Left cardiac atrium (tissue), 4 donors: ENCODE measurements at regions not wholly inside any gene's neighbourhood (a gene's known extent, or its start where the extent isn't known, plus 50 kb on each side); places are given as distances from the start of the nearest gene placed in this dataset.
A peak's percentile ranks its signal among the peaks of the same experiment; 100 is the strongest.

Experiments
- ATAC-seq, 2 donors: fragments of 200-7000 bp; cut with Tn5 transposase; one replicate each; pipeline ENCODE4 v1.9.1; 2020; ENCODE audit warnings: mild to moderate bottlenecking in 2 of 2, moderate library complexity in 2 of 2
- DNase-seq: peaks from one replicate; pipeline ENCODE4 v3.0.0-alpha.2; 2020
- intact Hi-C, 2 donors: fragments of 100-400 bp; cut with DNase I; formaldehyde crosslinking; loops; one replicate each; pipeline versions ENCODE4 v1.14.1 to v1.15.1; 2022 to 2023
- donor health status: DM: no; HTN: yes; CAD: no.
- donor health status: DM: no; HTN: yes; CAD: no; lungs with severe emphysema.
- donor health status: DM: yes; HTN: yes; CAD: no.
- donor health status: Dilated cardiomyopathy.

DNA sequence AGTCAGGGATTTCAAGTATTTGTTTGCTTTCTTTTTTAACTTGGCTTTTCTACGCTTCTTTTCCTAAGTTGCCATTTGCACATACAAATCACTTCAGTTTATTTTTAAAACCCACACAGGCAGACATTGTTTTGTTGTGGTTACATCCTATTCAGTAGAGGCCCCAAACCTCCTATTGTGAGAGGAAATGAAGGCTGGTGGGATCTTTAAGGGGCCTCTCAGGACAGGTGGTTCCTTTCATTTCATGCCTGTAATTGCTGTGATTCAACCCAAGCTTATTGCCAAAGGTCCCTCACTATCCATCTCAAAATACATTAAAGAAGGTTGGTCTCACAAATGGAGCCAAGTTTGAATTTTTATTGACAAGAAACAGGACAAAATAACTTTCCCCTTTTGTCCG is 257.1 kb downstream of the ADAMTS20 start:
- no peak for ATAC-seq
- intact Hi-C loops = no loop called here
- DNase-seq = no peak

- intact Hi-C loops = no loop called here
- ATAC-seq = no peak
Observed at GRCh38 chr12:43294147-43294546, 257.9 kb downstream of the ADAMTS20 start.

DNA sequence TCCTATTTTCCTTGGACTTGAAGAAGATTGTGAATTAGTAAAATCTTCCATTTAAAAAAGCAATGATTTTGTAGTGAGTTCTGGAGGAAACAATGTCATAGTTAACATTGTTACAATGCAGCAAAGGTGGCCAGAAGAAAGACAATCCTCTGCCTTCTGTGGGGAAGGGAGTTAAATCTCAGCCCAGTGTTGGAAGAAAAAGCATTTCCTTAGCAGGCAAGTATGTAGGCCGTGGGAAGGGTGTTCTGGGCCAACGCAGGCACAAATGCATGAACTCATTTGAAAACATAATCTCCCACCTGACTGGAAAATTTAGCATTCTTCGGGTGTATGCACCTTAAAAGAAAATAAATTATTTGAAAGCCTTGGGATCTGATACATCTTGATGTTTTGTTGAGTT is 258.6 kb downstream of the ADAMTS20 start:
- ATAC-seq = no peak
- no peak for DNase-seq
- intact Hi-C loops = no loop called here

More at GRCh38 chr12:43294147-43294546, 257.9 kb downstream of the ADAMTS20 start:
- no peak for DNase-seq

- intact Hi-C loops = no loop called here
- ATAC-seq = peak in 1 of 2 donors; percentile 72
- DNase-seq = no peak
Observed at GRCh38 chr12:43292699-43293098, 259.3 kb downstream of the ADAMTS20 start.

DNA sequence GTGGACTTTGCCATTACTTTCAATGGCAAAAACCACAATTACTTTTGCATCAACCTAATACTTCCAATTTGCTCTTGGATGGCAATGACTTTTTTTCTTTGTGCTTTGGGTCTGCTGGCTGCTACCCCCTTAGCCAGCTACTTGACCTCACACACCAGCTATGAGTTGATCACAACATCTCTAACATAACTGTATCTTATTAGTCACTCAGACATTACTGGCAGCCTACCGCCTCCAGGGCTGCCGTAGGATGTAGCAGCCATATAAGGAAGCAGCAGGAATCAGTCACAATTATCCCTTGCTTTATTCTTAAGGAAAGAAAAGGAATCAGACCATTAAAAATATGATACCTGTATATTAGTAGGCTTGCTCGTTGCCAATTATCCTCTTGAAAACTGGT is 260.5 kb downstream of the ADAMTS20 start:
- intact Hi-C loops = no loop called here
- no peak for DNase-seq
- ATAC-seq = no peak

DNA sequence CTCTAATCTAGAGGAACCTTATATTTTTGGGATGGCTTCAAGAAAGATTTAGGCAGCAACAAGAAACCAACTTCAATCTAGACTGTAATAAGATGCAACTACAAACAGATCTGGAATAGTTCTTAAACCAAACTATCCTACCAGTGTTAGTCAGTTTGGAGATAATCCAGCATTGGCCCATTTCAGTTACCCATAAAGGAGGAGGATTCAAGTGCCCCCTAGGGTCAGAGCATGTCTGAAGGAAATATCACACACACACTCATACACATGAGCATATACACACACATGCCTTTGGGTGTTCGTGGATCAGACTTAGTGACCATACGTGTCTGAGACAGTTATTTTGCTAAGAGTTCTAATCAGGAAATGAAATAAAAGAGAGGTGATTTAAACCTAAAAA is 261.2 kb downstream of the ADAMTS20 start:
- intact Hi-C loops = no loop called here
- no peak for ATAC-seq
- DNase-seq = no peak

DNA sequence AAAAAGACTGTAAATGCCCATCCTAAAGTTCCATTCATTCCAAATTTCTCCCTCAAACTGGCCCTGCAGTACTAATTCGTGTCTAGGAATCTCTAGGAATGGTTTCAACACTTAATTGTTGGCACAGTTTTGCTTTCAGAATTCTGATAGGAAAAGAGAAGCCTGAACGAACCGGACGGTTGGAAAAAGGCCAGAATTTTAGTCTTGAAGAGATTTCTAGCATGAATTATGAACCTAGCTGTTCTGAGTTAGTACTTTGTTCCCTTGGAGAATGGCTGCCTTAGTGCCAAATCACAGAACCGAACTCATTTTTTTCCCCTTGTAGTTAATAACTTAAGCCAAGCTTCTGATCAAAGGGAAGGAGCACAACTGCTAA is 262.6 kb downstream of the ADAMTS20 start:
- DNase-seq = no peak
- intact Hi-C loops = no loop called here
- ATAC-seq = peak; percentile 15 to 27

GRCh38 chr12:43288671-43289425 is 263.2 kb downstream of the ADAMTS20 start:
- no peak for ATAC-seq
- intact Hi-C loops = no loop called here
- no peak for DNase-seq

GRCh38 chr12:43287706-43288383 is 264.2 kb downstream of the ADAMTS20 start:
- intact Hi-C loops = no loop called here
- DNase-seq (no peak), ATAC-seq (no peak)

DNA sequence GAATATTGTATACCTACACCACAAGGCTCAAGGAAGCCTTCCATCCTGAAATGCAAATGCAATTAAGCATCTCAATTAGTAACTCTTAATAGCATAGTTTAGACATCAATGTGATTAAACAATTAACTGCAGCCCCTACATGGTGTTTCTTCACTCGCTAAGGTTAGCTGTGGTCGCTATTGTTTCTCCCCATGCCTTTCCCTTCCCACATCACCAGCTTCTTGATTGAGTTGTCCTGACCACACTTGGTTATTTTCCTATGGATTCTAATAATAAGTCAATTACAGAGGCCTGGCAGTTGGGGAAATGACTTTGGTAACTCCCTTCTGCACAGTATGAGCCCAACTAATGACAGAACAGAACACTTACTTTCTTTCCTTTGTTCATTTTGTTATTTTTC is 265.0 kb downstream of the ADAMTS20 start:
- ATAC-seq (no peak), DNase-seq (no peak)
- intact Hi-C loops = no loop called here

- intact Hi-C loops = no loop called here
- ATAC-seq = peak in 1 of 2 donors; percentile 93
Observed at GRCh38 chr12:43285159-43285598, 266.8 kb downstream of the ADAMTS20 start.

GRCh38 chr12:43284486-43285158 is 267.4 kb downstream of the ADAMTS20 start:
- intact Hi-C loops = loop anchor here in 1 of 2 donors (5.0 kb wide), 1 partner anchor 802 kb away; no protein-coding TSS in a partner anchor
- ATAC-seq (no peak), DNase-seq (no peak)

More at GRCh38 chr12:43285159-43285598, 266.8 kb downstream of the ADAMTS20 start:
- no peak for DNase-seq

GRCh38 chr12:43283206-43283605 is 268.8 kb downstream of the ADAMTS20 start:
- DNase-seq (no peak), ATAC-seq (no peak)
- intact Hi-C loops = loop anchor here (2.0 to 5.0 kb wide), 3 partner anchors 694 to 802 kb away; partner anchors contain the start of gene PRICKLE1 (in 1 of the 2)

DNA sequence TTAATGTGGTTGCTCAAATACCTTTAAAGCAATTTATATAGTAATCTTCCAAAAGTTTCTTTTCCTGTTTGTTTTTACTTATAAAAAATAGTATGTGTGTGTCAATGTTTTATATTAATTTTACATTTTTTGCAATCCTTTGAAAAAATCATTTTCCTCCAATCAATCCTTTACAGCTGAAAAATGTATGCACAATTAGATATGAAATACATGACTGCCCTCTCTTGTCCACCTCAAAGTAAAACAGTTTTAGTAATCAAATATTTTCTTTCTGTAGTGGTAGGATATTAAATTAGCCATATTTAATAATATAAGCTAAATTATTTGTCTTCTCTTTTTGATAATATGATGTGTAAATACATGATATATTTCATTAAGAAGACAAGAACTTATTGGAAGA is 269.9 kb downstream of the ADAMTS20 start:
- intact Hi-C loops = loop anchor here (2.0 to 5.0 kb wide), 3 partner anchors 693 to 801 kb away; partner anchors contain the start of gene PRICKLE1 (in 1 of the 2)
- ATAC-seq = peak in 1 of 2 donors; percentile 57
- no peak for DNase-seq

DNA sequence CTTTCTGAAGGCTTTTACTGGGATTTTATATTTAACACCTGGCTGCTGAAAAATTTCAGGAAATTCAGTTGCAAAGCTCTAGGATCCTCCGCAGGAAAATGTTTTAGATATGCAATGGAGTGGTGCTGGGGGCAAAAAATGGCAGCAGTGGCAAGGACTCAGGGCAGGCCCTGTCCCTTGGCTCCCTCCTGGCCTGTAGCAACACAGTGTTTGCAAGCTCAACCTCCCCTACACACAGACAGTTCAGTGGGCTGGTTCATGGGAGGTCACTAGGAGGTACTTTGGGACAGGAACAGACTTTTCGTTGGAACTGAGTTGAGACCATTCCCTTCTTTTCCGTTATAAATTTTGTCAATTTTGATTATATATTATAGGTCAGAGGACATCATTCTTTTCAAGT is 270.4 kb downstream of the ADAMTS20 start:
- intact Hi-C loops = loop anchor here in 1 of 2 donors (5.0 kb wide), 1 partner anchor 799 kb away; no protein-coding TSS in a partner anchor
- no peak for DNase-seq
- peak in 1 of 2 donors; percentile 32 for ATAC-seq

- DNase-seq (no peak), ATAC-seq (no peak)
- intact Hi-C loops = no loop called here
Observed at GRCh38 chr12:43278541-43278832, 273.5 kb downstream of the ADAMTS20 start.

GRCh38 chr12:43277651-43278540 is 274.1 kb downstream of the ADAMTS20 start:
- intact Hi-C loops = no loop called here
- no peak for ATAC-seq
- DNase-seq = no peak

DNA sequence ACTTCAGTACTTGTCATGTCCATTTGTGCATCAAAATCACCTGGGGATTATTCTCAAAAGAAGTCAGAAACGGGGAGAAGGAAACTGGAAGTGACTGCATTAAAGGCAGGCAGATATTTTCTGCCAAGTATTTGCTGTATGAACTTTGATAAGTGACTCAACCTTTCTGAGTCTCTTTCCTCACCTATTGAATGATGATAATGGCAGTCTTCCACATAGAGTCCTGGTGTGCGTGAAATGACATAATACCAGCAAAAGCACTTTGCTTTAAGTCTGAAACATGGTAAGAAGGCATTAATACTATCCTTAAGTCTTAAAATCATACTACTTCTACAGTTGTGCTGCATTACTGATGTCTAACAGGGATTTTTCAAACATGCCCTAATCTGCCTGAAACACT is 278.5 kb downstream of the ADAMTS20 start:
- ATAC-seq = no peak
- intact Hi-C loops = no loop called here
- DNase-seq = no peak

GRCh38 chr12:43271659-43272058 is 280.3 kb downstream of the ADAMTS20 start:
- ATAC-seq (no peak), DNase-seq (no peak)
- intact Hi-C loops = no loop called here
